HCT116 (cell line): ENCODE measurements at regions not wholly inside any gene's neighbourhood (a gene's known extent, or its start where the extent isn't known, plus 50 kb on each side); places are given as distances from the start of the nearest gene placed in this dataset.

Experiments
- ATAC-seq: fragments of 200-7000 bp; cut with Tn5 transposase; 2 replicates; pipeline ENCODE4 v1.9.1; 2020; ENCODE audit warnings: mild to moderate bottlenecking, moderate library complexity
- BruUV-seq: library from RNA; stranded (reverse); fragments of 400-500 nt; replicated peaks from 2 replicates; lab custom pipeline; 2021; lab: Mats Ljungman, UMichigan
- CTCF ChIA-PET: fragments of 300-600 bp; sonication (Branson Sonifier 250); formaldehyde crosslinking; loops from one replicate; lab custom pipeline; 2021; ENCODE audit warnings: antibody characterized with exemption; lab: Charles Lee
- POLR2A ChIA-PET: fragments of 300-600, 350-600 bp; sonication (Branson Sonifier 250); formaldehyde crosslinking; loops from one replicate; lab custom pipeline; 2021; ENCODE audit warnings: antibody characterized with exemption; lab: Charles Lee
- RAD21 ChIA-PET, 2 experiments: fragments of 300-600 bp; sonication (Branson Sonifier 250); formaldehyde crosslinking; loops; one replicate each; lab custom pipeline; 2023; ENCODE audit warnings: low total read pairs in 2 of 2; ENCODE audit not compliant: uncharacterized antibody in 2 of 2, unreplicated experiment in 2 of 2, low non-redundant PET in 1 of 2; lab: Charles Lee
- DNase-seq: peaks from one replicate; pipeline ENCODE4 v3.0.0-alpha.2; 2010; ENCODE audit warnings: low read depth, low spot score
- H2AFZ ChIP-seq: fragments of 200-600 bp; shearing (Covaris generic), sonication (generic); 2 replicates; pipeline ENCODE4 v1.6.1; 2017; ENCODE audit warnings: low read depth, mixed run types, mixed read lengths, antibody characterized with exemption, low read length; ENCODE audit not compliant: poor library complexity, severe bottlenecking
- H3K27ac ChIP-seq: 2 replicates; pipeline ENCODE4 v1.5.1; 2012; ENCODE audit warnings: low read depth, low read length
- H3K27me3 ChIP-seq: fragments of 200-600 bp; sonication (generic); 2 replicates; pipeline ENCODE4 v1.6.1; 2016; ENCODE audit warnings: mixed run types, low read length, mixed read lengths; ENCODE audit not compliant: insufficient read depth
- H3K36me3 ChIP-seq, 2 experiments: fragments of 200-500 bp in 1 of 2; fragments of 200-600 bp in 1 of 2; sonication (Bioruptor generic) in 1 of 2; sonication (generic) in 1 of 2; 2 replicates each; pipeline versions ENCODE4 v1.5.1 to v1.6.1; 2014 to 2016; ENCODE audit warnings: low read length in 2 of 2, inconsistent platforms in 1 of 2, mixed read lengths in 1 of 2, mixed run types in 1 of 2; ENCODE audit not compliant: insufficient read depth in 2 of 2, control insufficient read depth in 1 of 2
- H3K4me1 ChIP-seq, 2 experiments: fragments of 200-600 bp in 1 of 2; sonication (generic) in 1 of 2; 2 replicates each; pipeline versions ENCODE4 v1.5.1 to v1.6.1; 2012 to 2017; ENCODE audit warnings: low read length in 2 of 2, inconsistent platforms in 1 of 2, mild to moderate bottlenecking in 1 of 2, mixed read lengths in 1 of 2, mixed run types in 1 of 2, moderate library complexity in 1 of 2; ENCODE audit not compliant: insufficient read depth in 2 of 2, control insufficient read depth in 1 of 2
- H3K4me2 ChIP-seq: fragments of 200-600 bp; sonication (generic); 2 replicates; pipeline ENCODE4 v1.6.1; 2017; ENCODE audit warnings: mixed run types, low read length, mixed read lengths
- H3K4me3 ChIP-seq, 2 experiments: fragments of 200-600 bp in 1 of 2; sonication (generic) in 1 of 2; replicated peaks in 1 of 2; 2 replicates each; pipeline ENCODE4 v1.5.1; 2011 to 2016; ENCODE audit warnings: low read length in 2 of 2, control low read depth in 1 of 2, low read depth in 1 of 2, mild to moderate bottlenecking in 1 of 2, mixed read lengths in 1 of 2, mixed run types in 1 of 2
- H3K79me2 ChIP-seq: fragments of 200-600 bp; sonication (generic); 2 replicates; pipeline ENCODE4 v1.6.1; 2017; ENCODE audit warnings: mild to moderate bottlenecking, mixed run types, low read length, moderate library complexity, mixed read lengths; ENCODE audit not compliant: insufficient read depth
- H3K9ac ChIP-seq: fragments of 200-600 bp; sonication (generic); 2 replicates; pipeline ENCODE4 v1.6.1; 2016; ENCODE audit warnings: low read length, mixed read lengths
- H3K9me2 ChIP-seq: fragments of 200-600 bp; sonication (generic), shearing (Covaris generic); 2 replicates; pipeline ENCODE4 v1.6.1; 2017; ENCODE audit warnings: mixed run types, mild to moderate bottlenecking, moderate library complexity; ENCODE audit not compliant: insufficient read depth
- H3K9me3 ChIP-seq, 2 experiments: fragments of 200-500 bp in 1 of 2; fragments of 200-600 bp in 1 of 2; sonication (Bioruptor generic) in 1 of 2; sonication (generic) in 1 of 2; 2 replicates each; pipeline ENCODE4 v1.6.1; 2014 to 2017; ENCODE audit warnings: low read length in 2 of 2, mixed read lengths in 2 of 2, inconsistent platforms in 1 of 2, low read depth in 1 of 2, mild to moderate bottlenecking in 1 of 2, mixed run types in 1 of 2, moderate library complexity in 1 of 2; ENCODE audit not compliant: control insufficient read depth in 1 of 2, insufficient read depth in 1 of 2
- H4K20me1 ChIP-seq: fragments of 200-600 bp; sonication (generic), shearing (Covaris generic); 2 replicates; pipeline ENCODE4 v1.6.1; 2017; ENCODE audit warnings: mixed run types, mild to moderate bottlenecking, moderate library complexity; ENCODE audit not compliant: insufficient read depth
- CBX3 ChIP-seq: IDR thresholded peaks from 2 replicates; pipeline ENCODE4 v1.6.1; 2012; ENCODE audit warnings: low read depth
- ELF1 ChIP-seq: IDR thresholded peaks from 2 replicates; pipeline ENCODE4 v1.6.1; 2012; ENCODE audit warnings: low read depth, borderline replicate concordance
- ZNF274 ChIP-seq: fragments of 200-500 bp; sonication (Bioruptor generic); IDR thresholded peaks from 2 replicates; pipeline ENCODE4 v1.6.1; 2014; ENCODE audit warnings: mild to moderate bottlenecking, low read depth, low read length, inconsistent platforms
- intact Hi-C: fragments of 100-400 bp; cut with micrococcal nuclease; formaldehyde crosslinking; loops from 2 replicates; pipeline ENCODE4 v1.10.0; 2022
- TF ChIP-seq, protein P1 (sequence below), 3 experiments: fragments of 200-600 bp in 1 of 3; sonication (generic) in 1 of 3; IDR thresholded peaks in 2 of 3; conservative IDR thresholded peaks in 1 of 3; 2 replicates each; pipeline ENCODE4 v1.5.1; 2012 to 2017; ENCODE audit warnings: low read depth in 2 of 3, low read length in 2 of 3, antibody characterized with exemption in 1 of 3, borderline replicate concordance in 1 of 3, control low read depth in 1 of 3, mild to moderate bottlenecking in 1 of 3, mixed read lengths in 1 of 3, mixed run types in 1 of 3, moderate library complexity in 1 of 3; ENCODE audit not compliant: insufficient read depth in 1 of 3
- TF ChIP-seq, protein P2 (sequence below): IDR thresholded peaks from 2 replicates; pipeline ENCODE4 v1.6.1; 2012; ENCODE audit warnings: low read depth

DNA sequence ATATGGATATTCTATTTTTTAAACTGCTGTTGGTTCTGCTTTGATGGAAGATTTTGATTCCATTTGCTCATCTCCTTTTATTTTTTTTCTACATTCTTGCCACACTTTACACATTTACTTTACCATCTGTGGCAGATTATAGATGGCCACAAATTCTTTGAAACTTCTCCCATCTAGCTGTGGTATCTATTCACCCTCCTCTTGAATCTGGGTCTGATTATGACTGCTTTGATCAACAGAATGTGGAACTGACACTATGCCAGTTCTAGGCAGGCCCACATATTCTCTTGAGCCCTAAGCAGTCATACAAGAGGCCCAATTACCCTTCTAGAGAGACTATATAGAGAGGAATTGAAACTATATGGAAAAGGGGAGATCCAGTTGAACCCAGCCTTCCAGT is 439.0 kb upstream of the PTGER4 start:
- Histone ChIP-seq H3K27ac (no peak overlapping the region), H3K4me2 (no peak overlapping the region), H3K9me3 (no peaks in the 10 kb centered on the region), H3K36me3 (no peaks in the 10 kb centered on the region), H3K27me3 (no peaks in the 10 kb centered on the region), H2AFZ (no peak overlapping the region), H3K4me1 (no peaks in the 10 kb centered on the region), H3K9ac (no peak overlapping the region), H3K79me2 (no peaks in the 10 kb centered on the region), H3K4me3 (no peak overlapping the region), H4K20me1 (no peaks in the 10 kb centered on the region), H3K9me2 (no peaks in the 10 kb centered on the region)
- no peak for DNase-seq
- RAD21 ChIA-PET: no interaction called here
- no peak for ATAC-seq
- TF ChIP-seq, protein P1, sequence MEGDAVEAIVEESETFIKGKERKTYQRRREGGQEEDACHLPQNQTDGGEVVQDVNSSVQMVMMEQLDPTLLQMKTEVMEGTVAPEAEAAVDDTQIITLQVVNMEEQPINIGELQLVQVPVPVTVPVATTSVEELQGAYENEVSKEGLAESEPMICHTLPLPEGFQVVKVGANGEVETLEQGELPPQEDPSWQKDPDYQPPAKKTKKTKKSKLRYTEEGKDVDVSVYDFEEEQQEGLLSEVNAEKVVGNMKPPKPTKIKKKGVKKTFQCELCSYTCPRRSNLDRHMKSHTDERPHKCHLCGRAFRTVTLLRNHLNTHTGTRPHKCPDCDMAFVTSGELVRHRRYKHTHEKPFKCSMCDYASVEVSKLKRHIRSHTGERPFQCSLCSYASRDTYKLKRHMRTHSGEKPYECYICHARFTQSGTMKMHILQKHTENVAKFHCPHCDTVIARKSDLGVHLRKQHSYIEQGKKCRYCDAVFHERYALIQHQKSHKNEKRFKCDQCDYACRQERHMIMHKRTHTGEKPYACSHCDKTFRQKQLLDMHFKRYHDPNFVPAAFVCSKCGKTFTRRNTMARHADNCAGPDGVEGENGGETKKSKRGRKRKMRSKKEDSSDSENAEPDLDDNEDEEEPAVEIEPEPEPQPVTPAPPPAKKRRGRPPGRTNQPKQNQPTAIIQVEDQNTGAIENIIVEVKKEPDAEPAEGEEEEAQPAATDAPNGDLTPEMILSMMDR (IDR thresholded peaks at IDR 0.05 in 2 of 3, conservative IDR thresholded peaks at IDR 0.05 in 1 of 3; ENCODE audit: borderline replicate concordance in 1 of 3, insufficient read depth in 1 of 3, low read depth in 2 of 3, low read length in 2 of 3): no peak
- TF ChIP-seq, protein P2, sequence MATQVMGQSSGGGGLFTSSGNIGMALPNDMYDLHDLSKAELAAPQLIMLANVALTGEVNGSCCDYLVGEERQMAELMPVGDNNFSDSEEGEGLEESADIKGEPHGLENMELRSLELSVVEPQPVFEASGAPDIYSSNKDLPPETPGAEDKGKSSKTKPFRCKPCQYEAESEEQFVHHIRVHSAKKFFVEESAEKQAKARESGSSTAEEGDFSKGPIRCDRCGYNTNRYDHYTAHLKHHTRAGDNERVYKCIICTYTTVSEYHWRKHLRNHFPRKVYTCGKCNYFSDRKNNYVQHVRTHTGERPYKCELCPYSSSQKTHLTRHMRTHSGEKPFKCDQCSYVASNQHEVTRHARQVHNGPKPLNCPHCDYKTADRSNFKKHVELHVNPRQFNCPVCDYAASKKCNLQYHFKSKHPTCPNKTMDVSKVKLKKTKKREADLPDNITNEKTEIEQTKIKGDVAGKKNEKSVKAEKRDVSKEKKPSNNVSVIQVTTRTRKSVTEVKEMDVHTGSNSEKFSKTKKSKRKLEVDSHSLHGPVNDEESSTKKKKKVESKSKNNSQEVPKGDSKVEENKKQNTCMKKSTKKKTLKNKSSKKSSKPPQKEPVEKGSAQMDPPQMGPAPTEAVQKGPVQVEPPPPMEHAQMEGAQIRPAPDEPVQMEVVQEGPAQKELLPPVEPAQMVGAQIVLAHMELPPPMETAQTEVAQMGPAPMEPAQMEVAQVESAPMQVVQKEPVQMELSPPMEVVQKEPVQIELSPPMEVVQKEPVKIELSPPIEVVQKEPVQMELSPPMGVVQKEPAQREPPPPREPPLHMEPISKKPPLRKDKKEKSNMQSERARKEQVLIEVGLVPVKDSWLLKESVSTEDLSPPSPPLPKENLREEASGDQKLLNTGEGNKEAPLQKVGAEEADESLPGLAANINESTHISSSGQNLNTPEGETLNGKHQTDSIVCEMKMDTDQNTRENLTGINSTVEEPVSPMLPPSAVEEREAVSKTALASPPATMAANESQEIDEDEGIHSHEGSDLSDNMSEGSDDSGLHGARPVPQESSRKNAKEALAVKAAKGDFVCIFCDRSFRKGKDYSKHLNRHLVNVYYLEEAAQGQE: no peak
- TF ChIP-seq ELF1 (no peak), CBX3 (no peak), ZNF274 (no peak)
- intact Hi-C loops: no loop called here
- CTCF ChIA-PET: no interaction called here
- BruUV-seq: no TSS peak
- POLR2A ChIA-PET: no interaction called here
